H1 (cell line): ENCODE measurements at regions not wholly inside any gene's neighbourhood (a gene's known extent, or its start where the extent isn't known, plus 50 kb on each side); places are given as distances from the start of the nearest gene placed in this dataset.

Source experiments
- CTCF ChIA-PET: fragments of 300-600 bp; sonication (Branson Sonifier 250); formaldehyde crosslinking; loops from one replicate; lab custom pipeline; 2021; ENCODE audit not compliant: partially characterized antibody; lab: Charles Lee
- POLR2A ChIA-PET: fragments of 300-600 bp; sonication (Branson Sonifier 250); formaldehyde crosslinking; loops from one replicate; lab custom pipeline; 2021; ENCODE audit warnings: inconsistent platforms; ENCODE audit not compliant: partially characterized antibody; lab: Charles Lee
- DNase-seq, 2 experiments: peaks; one replicate each; pipeline versions ENCODE4 v3.0.0 to v3.0.0-alpha.2; 2010 to 2022; ENCODE audit warnings: low spot score in 2 of 2, low read depth in 1 of 2, mixed read lengths in 1 of 2
- FAIRE-seq: peaks from 2 replicates; lab custom pipeline; 2011; peaks lifted over from hg19 to GRCh38; lab: Jason Lieb, UNC
- H2AFZ ChIP-seq: 2 replicates; pipeline ENCODE4 v1.8.1; 2012; ENCODE audit warnings: low read length, inconsistent platforms
- H2AK5ac ChIP-seq: 2 replicates; pipeline ENCODE4 v1.6.1; 2013; ENCODE audit warnings: low read depth, low read length
- H2BK120ac ChIP-seq: replicated peaks from 2 replicates; pipeline ENCODE3; 2013; ENCODE audit warnings: low read depth, low read length, inconsistent platforms
- H2BK12ac ChIP-seq: 2 replicates; pipeline ENCODE4 v1.6.1; 2013; ENCODE audit warnings: low read depth, low read length
- H2BK15ac ChIP-seq: 2 replicates; pipeline ENCODE4 v1.6.1; 2013; ENCODE audit warnings: low read length
- H2BK20ac ChIP-seq: 2 replicates; pipeline ENCODE4 v1.6.1; 2013; ENCODE audit warnings: low read length
- H2BK5ac ChIP-seq: 2 replicates; pipeline ENCODE4 v1.6.1; 2013; ENCODE audit warnings: low read depth, low read length
- H3K14ac ChIP-seq: 2 replicates; pipeline ENCODE4 v1.6.1; 2013; ENCODE audit warnings: inconsistent platforms; ENCODE audit not compliant: insufficient read length
- H3K18ac ChIP-seq: 2 replicates; pipeline ENCODE4 v1.6.1; 2013; ENCODE audit warnings: low read length; ENCODE audit errors: extremely low read depth
- H3K23ac ChIP-seq: 2 replicates; pipeline ENCODE4 v1.6.1; 2013; ENCODE audit warnings: inconsistent platforms; ENCODE audit not compliant: insufficient read length
- H3K23me2 ChIP-seq: 2 replicates; pipeline ENCODE4 v1.6.1; 2013; ENCODE audit warnings: low read depth, low read length
- H3K27ac ChIP-seq: 2 replicates; pipeline ENCODE4 v1.6.1; 2011; ENCODE audit warnings: low read depth, low read length, inconsistent platforms
- H3K27me3 ChIP-seq, 4 experiments: replicated peaks in 1 of 4; 1 replicate in 1 of 4; 2 replicates in 3 of 4; pipeline versions ENCODE4 v1.6.1 to v1.8.1; 2011 to 2013; ENCODE audit warnings: low read length in 3 of 4, mild to moderate bottlenecking in 3 of 4, inconsistent platforms in 2 of 4, mixed read lengths in 2 of 4, moderate library complexity in 1 of 4; ENCODE audit not compliant: control insufficient read depth in 3 of 4, insufficient read depth in 3 of 4; ENCODE audit errors: extremely low read depth in 1 of 4
- H3K36me3 ChIP-seq, 4 experiments: 2 replicates each; pipeline versions ENCODE4 v1.6.1 to v1.8.1; 2011 to 2013; ENCODE audit warnings: mild to moderate bottlenecking in 4 of 4, low read length in 3 of 4, moderate library complexity in 2 of 4, control low read depth in 1 of 4, inconsistent platforms in 1 of 4; ENCODE audit not compliant: insufficient read depth in 4 of 4, control insufficient read depth in 2 of 4
- H3K4ac ChIP-seq: replicated peaks from 2 replicates; pipeline ENCODE3; 2013; ENCODE audit warnings: low read length, low read depth, mixed read lengths, inconsistent platforms; ENCODE audit not compliant: insufficient read length
- H3K4me1 ChIP-seq, 4 experiments: replicated peaks in 1 of 4; 1 replicate in 1 of 4; 2 replicates in 3 of 4; pipeline versions ENCODE4 v1.6.1 to v1.8.1; 2011 to 2013; ENCODE audit warnings: low read length in 3 of 4, inconsistent platforms in 2 of 4, mixed read lengths in 1 of 4; ENCODE audit not compliant: insufficient read depth in 4 of 4, control insufficient read depth in 3 of 4
- H3K4me2 ChIP-seq, 2 experiments: 2 replicates each; pipeline versions ENCODE4 v1.6.1 to v1.8.1; 2011 to 2013; ENCODE audit warnings: low read depth in 2 of 2, low read length in 2 of 2, control low read depth in 1 of 2, inconsistent platforms in 1 of 2, mild to moderate bottlenecking in 1 of 2; ENCODE audit not compliant: insufficient read depth in 1 of 2
- H3K4me3 ChIP-seq, 4 experiments: fragments of 200-600, 300-600 bp in 1 of 4; sonication (generic), shearing (Covaris generic), sonication (Bioruptor Twin) in 1 of 4; 2 replicates each; pipeline versions ENCODE4 v1.5.1 to v1.8.1; 2011 to 2016; ENCODE audit warnings: low read length in 4 of 4, low read depth in 3 of 4, control low read depth in 2 of 4, inconsistent platforms in 2 of 4, mild to moderate bottlenecking in 2 of 4, mixed read lengths in 1 of 4, moderate library complexity in 1 of 4; ENCODE audit not compliant: insufficient read depth in 2 of 4; ENCODE audit errors: extremely low read depth in 1 of 4
- H3K56ac ChIP-seq: replicated peaks from 2 replicates; pipeline ENCODE3; 2013; ENCODE audit warnings: low read depth, mild to moderate bottlenecking, mixed read lengths, low read length, inconsistent platforms; ENCODE audit not compliant: insufficient read length
- H3K79me1 ChIP-seq: 2 replicates; pipeline ENCODE4 v1.6.1; 2013; ENCODE audit warnings: low read depth, low read length, control low read depth
- H3K79me2 ChIP-seq, 2 experiments: 2 replicates each; pipeline versions ENCODE4 v1.6.1 to v1.8.1; 2012 to 2013; ENCODE audit warnings: low read length in 2 of 2, mild to moderate bottlenecking in 2 of 2, inconsistent platforms in 1 of 2; ENCODE audit not compliant: insufficient read depth in 2 of 2, control insufficient read depth in 1 of 2
- H3K9ac ChIP-seq, 4 experiments: replicated peaks in 1 of 4; 1 replicate in 1 of 4; 2 replicates in 3 of 4; pipeline versions ENCODE4 v1.6.1 to v1.8.1; 2011 to 2013; ENCODE audit warnings: low read depth in 3 of 4, low read length in 3 of 4, control low read depth in 2 of 4, mild to moderate bottlenecking in 2 of 4, moderate library complexity in 2 of 4, inconsistent platforms in 1 of 4; ENCODE audit errors: extremely low read depth in 1 of 4
- H3K9me3 ChIP-seq, 2 experiments: 2 replicates each; pipeline versions ENCODE4 v1.6.1 to v1.8.1; 2012 to 2013; ENCODE audit warnings: mild to moderate bottlenecking in 2 of 2, moderate library complexity in 2 of 2, control low read depth in 1 of 2, inconsistent platforms in 1 of 2, low read depth in 1 of 2, low read length in 1 of 2, mixed read lengths in 1 of 2; ENCODE audit not compliant: insufficient read depth in 2 of 2
- H4K20me1 ChIP-seq, 2 experiments: replicated peaks in 1 of 2; 2 replicates each; pipeline versions ENCODE3 to v1.8.1; 2011 to 2013; ENCODE audit warnings: inconsistent platforms in 2 of 2, low read length in 2 of 2, mild to moderate bottlenecking in 1 of 2; ENCODE audit not compliant: insufficient read depth in 2 of 2, control insufficient read depth in 1 of 2
- H4K5ac ChIP-seq: 2 replicates; pipeline ENCODE4 v1.6.1; 2013; ENCODE audit warnings: low read length, low read depth, mixed read lengths, inconsistent platforms; ENCODE audit not compliant: insufficient read length
- H4K8ac ChIP-seq: 2 replicates; pipeline ENCODE4 v1.8.0; 2013; ENCODE audit warnings: mild to moderate bottlenecking, moderate library complexity, low read length, inconsistent platforms; ENCODE audit not compliant: insufficient read depth; ENCODE audit errors: extremely low read depth
- H4K91ac ChIP-seq: replicated peaks from 2 replicates; pipeline ENCODE3; 2013; ENCODE audit warnings: low read length, mixed read lengths, inconsistent platforms; ENCODE audit not compliant: insufficient read length
- BRCA1 ChIP-seq: IDR thresholded peaks from 2 replicates; pipeline ENCODE4 v1.6.1; 2012; ENCODE audit warnings: low read depth, low read length, improper control_type of control experiment
- CBX5 ChIP-seq: fragments of 300-800, 300-1000 bp; sonication (generic); IDR thresholded peaks from 2 replicates; pipeline ENCODE4 v1.7.1; 2016; ENCODE audit warnings: antibody characterized with exemption, low read length, low read depth
- CEBPB ChIP-seq: IDR thresholded peaks from 2 replicates; pipeline ENCODE4 v1.6.1; 2012; ENCODE audit warnings: low read depth, low read length
- CHD2 ChIP-seq: IDR thresholded peaks from 2 replicates; pipeline ENCODE4 v1.6.1; 2012; ENCODE audit warnings: low read length, improper control_type of control experiment
- CTBP2 ChIP-seq: IDR thresholded peaks from 2 replicates; pipeline ENCODE4 v1.7.0; 2011; ENCODE audit warnings: borderline replicate concordance, mild to moderate bottlenecking, moderate library complexity, mixed read lengths, low read length; ENCODE audit not compliant: insufficient read depth, insufficient read length
- CTCF ChIP-seq, 3 experiments: IDR thresholded peaks; 1 replicate in 2 of 3; 2 replicates in 1 of 3; pipeline versions ENCODE4 v1.5.1 to v1.6.1; 2011; ENCODE audit warnings: low read length in 3 of 3, mild to moderate bottlenecking in 3 of 3, inconsistent platforms in 2 of 3, low read depth in 1 of 3, moderate library complexity in 1 of 3; ENCODE audit not compliant: insufficient read depth in 1 of 3; ENCODE audit errors: control extremely low read depth in 1 of 3
- FOSL1 ChIP-seq: IDR thresholded peaks from 2 replicates; pipeline ENCODE4 v1.6.1; 2011; ENCODE audit warnings: mild to moderate bottlenecking, low read depth, low read length, moderate library complexity; ENCODE audit not compliant: insufficient read depth
- GTF2F1 ChIP-seq: IDR thresholded peaks from 2 replicates; pipeline ENCODE4 v1.6.1; 2012; ENCODE audit warnings: low read depth, low read length, improper control_type of control experiment, borderline replicate concordance
- JUN ChIP-seq: IDR thresholded peaks from 2 replicates; pipeline ENCODE4 v1.6.1; 2011; ENCODE audit warnings: low read depth, mild to moderate bottlenecking, improper control_type of control experiment, low read length
- RAD21 ChIP-seq, 2 experiments: IDR thresholded peaks in 1 of 2; conservative IDR thresholded peaks in 1 of 2; 2 replicates each; pipeline ENCODE4 v1.6.1; 2011; ENCODE audit warnings: low read depth in 2 of 2, low read length in 2 of 2, improper control_type of control experiment in 1 of 2, inconsistent platforms in 1 of 2, mild to moderate bottlenecking in 1 of 2, moderate library complexity in 1 of 2
- SIRT6 ChIP-seq: IDR thresholded peaks from one replicate; pipeline ENCODE4 v1.7.1; 2012; ENCODE audit warnings: low read length, inconsistent platforms
- WGBS, 2 experiments: shearing (Covaris generic) in 1 of 2; methylation state at CpG; one replicate each; pipeline versions ENCODE4 v1.1.6 to v1.1.7; 2013 to 2015; ENCODE audit warnings: low lambda C conversion rate in 2 of 2, mixed read lengths in 2 of 2, inconsistent platforms in 1 of 2, low coverage in 1 of 2, missing lambda C conversion rate in 1 of 2; ENCODE audit not compliant: insufficient replicate concordance in 2 of 2, insufficient coverage in 1 of 2, insufficient read length in 1 of 2; ENCODE audit errors: extremely low coverage in 1 of 2, missing lambda C conversion rate in 1 of 2; 5-methylcytosine and 5-hydroxymethylcytosine counted together

- POLR2A ChIA-PET, result no interaction called here
- H2AK5ac ChIP-seq, result no peak overlapping the region
- TF ChIP-seq BRCA1, result no peak
- TF ChIP-seq JUN, result no peak
- TF ChIP-seq GTF2F1, result no peak
- no peak for TF ChIP-seq CBX5
- TF ChIP-seq RAD21 (IDR thresholded peaks at IDR 0.05 in 1 of 2, conservative IDR thresholded peaks at IDR 0.05 in 1 of 2; ENCODE audit: low read depth in 2 of 2, low read length in 2 of 2), result no peak
- no peak for TF ChIP-seq SIRT6
- no peak for TF ChIP-seq CTCF (IDR thresholded peaks at IDR 0.05; ENCODE audit: control extremely low read depth in 1 of 3, insufficient read depth in 1 of 3, low read depth in 1 of 3, low read length in 3 of 3)
- no peak for TF ChIP-seq FOSL1
- no peak for TF ChIP-seq CEBPB
- TF ChIP-seq CHD2, result no peak
- no peak for TF ChIP-seq CTBP2
These were observed 543.4 kb upstream of the MGAT4C start for GRCh38 chr12:86799616-86800015.

More at GRCh38 chr12:86799616-86800015, 543.4 kb upstream of the MGAT4C start:
- Histone ChIP-seq H3K23ac (no peak overlapping the region), H3K79me2 (no peaks in the 10 kb centered on the region), H3K14ac (no peak overlapping the region), H3K27ac (no peak overlapping the region), H2BK12ac (no peak overlapping the region), H2BK15ac (no peak overlapping the region), H4K91ac (no peak overlapping the region), H3K56ac (no peak overlapping the region), H3K4me1 (no peaks in the 10 kb centered on the region), H4K20me1 (no peaks in the 10 kb centered on the region), H2BK5ac (no peak overlapping the region), H2BK20ac (no peak overlapping the region), H3K4me3 (no peak overlapping the region), H3K4ac (no peak overlapping the region), H3K9ac (no peak overlapping the region), H4K5ac (no peak overlapping the region), H2BK120ac (no peak overlapping the region), H3K18ac (no peak overlapping the region), H3K4me2 (no peak overlapping the region), H3K79me1 (no peaks in the 10 kb centered on the region), H3K9me3 (no peaks in the 10 kb centered on the region), H3K23me2 (no peaks in the 10 kb centered on the region), H3K36me3 (no peaks in the 10 kb centered on the region), H3K27me3 (no peaks in the 10 kb centered on the region), H4K8ac (no peak overlapping the region), H2AFZ (no peak overlapping the region)
- DNase-seq (no peak), FAIRE-seq (no peak)
- whole genome bisulfite sequencing, 2 experiments, result 88% methylated on average over 2 of the region's 2 CpGs; no CpG with 5 or more reads in 1 of the 2 experiments
- CTCF ChIA-PET, result no interaction called here
